Activated CD4-positive, alpha-beta T cell treated with anti-CD3 and anti-CD28 coated beads for 4 hours (primary cell): ENCODE measurements at regions not wholly inside any gene's neighbourhood (a gene's known extent, or its start where the extent isn't known, plus 50 kb on each side); places are given as distances from the start of the nearest gene placed in this dataset.
"Not testable (repeated sequence)": the region's sequence is repeated elsewhere in the genome, so short reads cannot be mapped to it uniquely, and the experiment has no call there.

Experiments
- DNase-seq, 2 donors: peaks; one replicate each; pipeline ENCODE4 v3.0.0-alpha.2; 2020

- DNase-seq = no peak
Measured at GRCh38 chr14:89486505-89486904, 69.5 kb upstream of the FOXN3 start.

- no peak for DNase-seq
Measured at GRCh38 chr14:89485264-89485663, 68.2 kb upstream of the FOXN3 start.

- DNase-seq = no peak
Measured at GRCh38 chr14:89484051-89484844, 67.2 kb upstream of the FOXN3 start.

GRCh38 chr14:89481196-89481595, 64.2 kb upstream of the FOXN3 start:
- no peak for DNase-seq

GRCh38 chr14:89480278-89480677, 63.2 kb upstream of the FOXN3 start:
- DNase-seq = no peak

- no peak for DNase-seq
Measured at GRCh38 chr14:89479802-89480201, 62.8 kb upstream of the FOXN3 start.

GRCh38 chr14:89477391-89477790, 60.4 kb upstream of the FOXN3 start:
- DNase-seq = no peak

GRCh38 chr14:89476354-89476896, 59.4 kb upstream of the FOXN3 start:
- no peak for DNase-seq

GRCh38 chr14:89474464-89474863, 57.4 kb upstream of the FOXN3 start:
- no peak for DNase-seq

- no peak for DNase-seq
Measured at GRCh38 chr14:89473989-89474388, 57.0 kb upstream of the FOXN3 start.

- no peak for DNase-seq
Measured at GRCh38 chr14:89473569-89473968, 56.5 kb upstream of the FOXN3 start.

GRCh38 chr14:89470401-89470800, 53.4 kb upstream of the FOXN3 start:
- no peak for DNase-seq

- DNase-seq = no peak
Measured at GRCh38 chr14:89469210-89470198, 52.5 kb upstream of the FOXN3 start.

GRCh38 chr14:89468566-89468965, 51.5 kb upstream of the FOXN3 start:
- DNase-seq = no peak

GRCh38 chr14:89468030-89468429, 51.0 kb upstream of the FOXN3 start:
- DNase-seq = not testable (repeated sequence)

- DNase-seq = no peak
Measured at GRCh38 chr14:89466944-89467343, 49.9 kb upstream of the FOXN3 start.
